ENCODE measurements at regions not wholly inside any gene's neighbourhood (a gene's known extent, or its start where the extent isn't known, plus 50 kb on each side); places are given as distances from the start of the nearest gene placed in this dataset.

- TF ChIP-seq CTCF (IDR thresholded peaks at IDR 0.05; ENCODE audit: insufficient read depth, low read depth, low read length) (no peak), EZH2 (IDR thresholded peaks at IDR 0.05; ENCODE audit: insufficient read depth, low read length) (no peak)
Observed at GRCh38 chr13:40228990-40229389, 437.5 kb downstream of the FOXO1 start.

All from astrocyte (in vitro differentiated cells and primary cell).